ENCODE measurements at regions not wholly inside any gene's neighbourhood (a gene's known extent, or its start where the extent isn't known, plus 50 kb on each side); places are given as distances from the start of the nearest gene placed in this dataset.

GRCh38 chr2:146532509-146533147 is 1312.2 kb upstream of the ACVR2A start:
- DNase-seq = no peak

DNA sequence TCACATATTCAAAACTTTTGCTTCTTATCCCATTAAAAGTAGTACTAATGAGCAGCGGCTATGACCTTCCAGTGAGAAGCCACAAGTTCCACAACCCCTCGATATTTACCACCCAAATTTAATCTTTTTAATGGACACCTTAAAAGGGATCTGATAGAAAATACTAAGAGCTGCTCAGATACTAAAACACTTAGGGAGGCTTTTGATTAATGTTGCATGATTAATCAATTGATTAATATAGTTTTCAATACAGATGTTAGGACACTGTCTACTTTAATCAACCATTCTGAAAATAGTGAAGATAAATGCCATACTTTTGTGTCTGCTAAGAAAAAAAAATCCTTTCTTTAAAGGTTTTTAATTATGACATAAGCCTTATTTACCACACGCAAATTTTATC is 1312.8 kb upstream of the ACVR2A start:
- DNase-seq = no peak

- DNase-seq = no peak
Measured at GRCh38 chr2:146530886-146531285, 1313.9 kb upstream of the ACVR2A start.

GRCh38 chr2:146527166-146527565 is 1317.7 kb upstream of the ACVR2A start:
- no peak for DNase-seq

GRCh38 chr2:146523196-146523595 is 1321.6 kb upstream of the ACVR2A start:
- no peak for DNase-seq

DNA sequence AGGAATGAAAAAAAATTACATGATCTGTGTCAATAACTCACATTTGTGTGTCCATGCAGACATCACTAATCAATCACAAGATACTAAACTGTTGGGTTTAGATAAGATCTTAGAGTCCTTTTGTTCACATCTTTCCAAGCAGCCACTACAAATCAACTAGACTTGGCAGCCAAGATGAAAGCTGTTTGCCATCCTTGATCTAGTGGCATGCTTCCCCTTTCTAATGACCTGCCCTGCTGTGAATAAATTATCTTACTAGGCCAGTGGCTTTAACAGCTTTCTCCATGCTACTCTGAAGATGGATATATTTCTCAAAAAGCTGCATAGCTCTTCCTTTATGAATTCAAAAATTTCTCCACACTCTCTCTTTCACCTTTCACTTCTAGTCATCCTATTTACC is 1338.0 kb upstream of the ACVR2A start:
- DNase-seq = no peak

DNA sequence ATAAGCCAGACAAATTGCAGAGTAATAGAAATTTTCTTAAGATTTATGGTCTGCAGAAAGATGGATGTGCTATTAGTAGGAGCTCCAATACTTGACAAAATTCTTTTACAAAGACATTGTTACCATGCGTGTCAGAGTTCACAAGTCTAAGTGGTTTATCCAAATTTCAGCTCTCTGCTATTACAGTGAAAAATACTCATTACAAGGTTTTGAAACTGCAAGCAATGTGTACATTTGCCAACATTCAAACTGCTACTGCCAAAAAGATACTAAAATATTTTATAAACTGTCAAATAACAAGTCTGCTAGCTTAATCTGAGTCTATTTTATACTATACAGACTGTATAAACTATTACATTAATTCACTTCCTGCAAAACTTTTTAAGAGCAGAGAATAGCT is 1341.5 kb upstream of the ACVR2A start:
- no peak for DNase-seq

DNA sequence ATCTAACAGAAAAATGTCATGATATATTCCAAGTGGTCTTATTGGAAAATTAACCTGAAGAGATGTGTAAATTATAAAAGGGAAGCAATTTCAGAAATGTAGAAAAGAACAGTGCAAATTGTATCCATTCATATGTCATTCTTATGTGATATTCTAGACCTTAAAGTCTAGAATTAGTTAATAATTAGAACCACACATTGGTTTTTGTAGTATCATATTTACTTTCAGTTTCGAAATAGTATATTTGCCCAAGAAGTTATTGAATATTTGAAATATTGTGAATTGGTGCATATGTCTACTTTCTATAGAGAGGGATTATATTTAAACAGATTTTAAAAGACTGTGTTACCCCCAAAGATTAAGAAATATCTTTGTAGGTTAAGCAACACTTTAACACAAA is 1348.6 kb upstream of the ACVR2A start:
- no peak for DNase-seq

DNA sequence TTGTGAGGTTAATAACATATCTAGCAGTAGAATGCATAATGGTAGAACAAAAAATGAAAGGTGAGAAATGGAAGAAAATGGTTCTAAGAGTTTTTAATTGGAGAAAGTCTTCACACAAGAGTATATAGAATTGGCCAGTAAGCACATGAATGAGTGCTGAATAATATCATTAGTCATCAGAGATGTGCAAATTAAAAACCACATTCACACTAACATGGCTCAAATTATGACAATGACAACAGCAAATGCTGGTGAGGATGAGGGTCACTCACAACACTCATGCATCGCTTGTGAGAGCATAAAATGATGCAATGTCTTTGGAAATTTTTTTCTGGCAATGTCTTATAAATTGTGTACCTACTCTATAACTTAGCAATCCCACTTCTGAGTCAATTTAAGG is 1355.4 kb upstream of the ACVR2A start:
- no peak for DNase-seq

DNA sequence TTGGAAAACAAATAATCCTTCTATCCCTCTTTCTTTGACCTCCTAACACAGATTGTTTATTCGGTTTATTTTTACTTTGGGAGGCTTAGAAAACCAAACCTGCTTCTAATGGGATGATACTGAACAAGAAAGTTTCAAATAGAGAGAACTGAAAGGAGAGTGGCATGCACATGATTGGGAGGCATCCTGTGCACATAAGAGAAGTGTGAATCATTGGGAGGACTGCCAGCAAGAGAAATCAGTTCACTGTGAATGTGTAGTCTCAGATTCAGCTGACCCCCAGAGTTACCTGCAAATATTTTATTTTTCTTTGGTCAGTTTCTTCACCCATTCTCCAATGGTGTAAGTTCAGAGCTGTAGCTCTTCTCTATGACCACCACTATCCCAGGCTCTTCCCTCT is 1363.2 kb upstream of the ACVR2A start:
- DNase-seq = no peak

- no peak for DNase-seq
Measured at GRCh38 chr2:146477383-146477782, 1367.4 kb upstream of the ACVR2A start.

DNA sequence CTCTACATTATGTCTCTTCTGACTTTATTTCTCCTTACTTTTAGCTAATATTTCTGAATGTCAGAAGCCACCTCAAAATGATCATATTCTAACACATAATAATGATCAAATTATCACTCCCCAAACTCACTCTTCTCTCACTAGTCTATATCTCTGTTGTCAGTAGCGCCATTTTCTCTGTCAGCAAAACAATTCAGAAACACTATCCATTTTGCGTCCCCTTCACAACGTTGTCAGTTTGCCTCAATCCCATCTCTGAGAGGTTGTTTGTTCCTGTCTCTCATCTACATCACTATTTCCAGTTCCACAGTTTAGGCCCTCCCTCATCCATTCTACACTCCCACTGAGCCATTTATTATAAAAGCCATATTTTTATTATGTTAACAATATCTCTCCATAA is 1376.3 kb upstream of the ACVR2A start:
- no peak for DNase-seq

DNA sequence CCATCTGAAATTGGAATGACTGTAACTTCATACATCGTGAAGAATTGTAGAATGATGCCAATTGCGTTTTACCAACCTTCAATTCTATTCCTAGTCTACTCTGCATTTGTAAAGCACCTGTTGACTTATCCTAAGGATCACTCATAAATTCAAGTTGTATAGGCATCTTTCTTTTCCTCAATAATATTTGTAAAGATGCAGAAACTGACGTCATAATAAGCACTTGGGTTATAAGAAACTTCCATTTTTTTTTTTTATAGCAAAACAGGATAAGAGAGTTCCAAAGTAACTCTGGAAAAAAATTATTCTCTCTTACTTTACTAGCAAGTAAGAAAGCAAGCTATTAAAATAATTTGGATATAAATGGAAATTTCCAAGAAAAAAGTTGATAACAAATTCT is 1377.4 kb upstream of the ACVR2A start:
- DNase-seq = no peak

DNA sequence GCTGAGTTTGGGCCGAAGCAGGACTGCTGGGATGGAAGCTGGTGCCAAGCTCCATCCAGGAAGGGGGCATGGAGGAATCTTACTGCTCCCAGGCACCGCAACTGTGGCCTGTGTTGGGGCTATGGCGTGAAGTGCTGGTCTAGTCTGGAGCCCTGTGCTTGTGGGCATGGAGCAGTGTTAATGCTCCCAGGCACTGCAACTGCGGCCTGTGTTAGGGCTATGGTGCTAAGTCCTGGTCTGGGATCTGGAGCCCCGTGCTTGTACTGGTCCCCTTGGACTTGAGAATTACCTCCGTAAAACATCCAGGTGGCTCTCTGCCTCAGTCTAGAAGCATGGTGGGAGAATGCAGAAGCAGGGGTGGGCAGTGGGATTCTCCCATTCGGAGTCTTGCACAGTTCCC is 1379.4 kb upstream of the ACVR2A start:
- no peak for DNase-seq

- no peak for DNase-seq
Measured at GRCh38 chr2:146461068-146461467, 1383.8 kb upstream of the ACVR2A start.

DNA sequence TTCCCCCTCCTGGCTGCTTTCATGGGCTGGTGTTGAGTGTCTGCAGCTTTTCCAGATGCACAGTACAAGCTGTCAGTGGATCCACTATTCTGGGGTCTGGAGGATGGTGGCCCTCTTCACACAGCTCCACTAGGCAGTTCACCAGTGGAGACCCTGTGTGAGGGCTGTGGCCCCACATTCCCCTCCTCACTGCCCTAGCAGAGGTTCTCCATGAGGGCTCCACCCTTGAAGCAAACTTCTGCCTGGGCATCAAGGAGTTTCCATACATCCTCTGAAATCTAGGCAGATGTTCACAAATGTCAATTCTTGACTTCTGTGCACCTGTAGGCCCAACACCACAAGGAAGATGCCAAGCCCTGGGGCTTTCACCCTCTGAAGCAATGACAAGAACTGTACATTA is 1386.2 kb upstream of the ACVR2A start:
- no peak for DNase-seq

DNA sequence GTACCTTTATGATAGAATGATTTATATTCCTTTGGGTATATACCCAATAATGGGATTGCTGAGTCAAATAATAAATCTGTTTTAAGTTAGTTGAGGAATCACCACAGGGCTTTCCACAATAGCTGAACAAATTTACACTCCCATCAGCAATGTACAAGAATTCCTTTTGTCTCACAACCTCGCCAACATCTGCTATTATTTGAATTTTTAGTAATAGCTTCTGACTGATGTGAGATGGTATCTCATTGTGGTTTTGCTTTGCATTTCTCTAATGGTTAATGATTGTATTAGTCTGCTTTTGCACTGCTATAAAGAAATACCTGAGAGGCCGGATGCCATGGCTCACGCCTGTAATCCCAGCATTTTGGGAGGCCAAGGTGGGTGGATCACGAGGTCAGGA is 1387.6 kb upstream of the ACVR2A start:
- no peak for DNase-seq

GRCh38 chr2:146455325-146455724 is 1389.5 kb upstream of the ACVR2A start:
- no peak for DNase-seq

- peak; percentile 8 for DNase-seq
Measured at GRCh38 chr2:146451972-146452371, 1392.9 kb upstream of the ACVR2A start.

- DNase-seq = no peak
Measured at GRCh38 chr2:146450131-146450530, 1394.7 kb upstream of the ACVR2A start.

GRCh38 chr2:146444987-146445386 is 1399.8 kb upstream of the ACVR2A start:
- DNase-seq = no peak

DNA sequence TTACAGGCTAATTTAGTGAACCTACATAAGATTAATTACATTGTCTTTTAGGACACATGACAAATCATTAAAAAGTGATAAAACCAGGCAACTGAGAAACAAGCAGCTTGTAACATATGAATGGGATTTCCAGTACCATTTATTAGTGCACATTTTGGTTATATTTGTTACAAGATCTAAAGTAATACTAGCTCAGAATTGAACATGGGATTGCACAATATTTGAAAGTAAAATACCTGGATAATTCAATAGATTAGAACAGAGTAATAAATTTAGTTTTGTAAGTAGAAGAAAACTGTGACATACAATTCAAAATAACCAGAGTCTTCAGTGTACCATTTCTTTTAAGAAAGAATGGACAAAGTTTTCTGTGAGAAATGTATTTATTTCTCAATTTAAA is 1400.7 kb upstream of the ACVR2A start:
- DNase-seq = no peak

GRCh38 chr2:146438246-146438645 is 1406.6 kb upstream of the ACVR2A start:
- DNase-seq = no peak

DNA sequence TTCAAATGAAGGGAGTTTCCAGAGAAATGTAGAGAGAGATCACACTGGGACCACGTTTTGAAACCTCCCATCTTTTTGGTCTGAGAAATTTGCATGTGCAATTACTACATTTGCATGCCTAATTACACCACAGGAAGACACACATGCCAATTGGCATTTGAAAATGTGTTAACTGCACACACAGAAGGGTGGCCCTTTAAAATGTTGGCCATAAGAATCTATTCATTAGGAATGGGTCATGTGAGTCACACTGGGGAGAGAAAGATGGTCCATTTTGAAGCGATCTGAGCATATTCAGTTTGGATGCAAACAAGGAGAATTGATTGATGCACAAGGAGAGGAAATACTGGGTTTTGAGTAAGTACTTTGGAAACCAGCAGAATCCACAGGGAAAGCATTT is 1407.1 kb upstream of the ACVR2A start:
- DNase-seq = no peak

DNA sequence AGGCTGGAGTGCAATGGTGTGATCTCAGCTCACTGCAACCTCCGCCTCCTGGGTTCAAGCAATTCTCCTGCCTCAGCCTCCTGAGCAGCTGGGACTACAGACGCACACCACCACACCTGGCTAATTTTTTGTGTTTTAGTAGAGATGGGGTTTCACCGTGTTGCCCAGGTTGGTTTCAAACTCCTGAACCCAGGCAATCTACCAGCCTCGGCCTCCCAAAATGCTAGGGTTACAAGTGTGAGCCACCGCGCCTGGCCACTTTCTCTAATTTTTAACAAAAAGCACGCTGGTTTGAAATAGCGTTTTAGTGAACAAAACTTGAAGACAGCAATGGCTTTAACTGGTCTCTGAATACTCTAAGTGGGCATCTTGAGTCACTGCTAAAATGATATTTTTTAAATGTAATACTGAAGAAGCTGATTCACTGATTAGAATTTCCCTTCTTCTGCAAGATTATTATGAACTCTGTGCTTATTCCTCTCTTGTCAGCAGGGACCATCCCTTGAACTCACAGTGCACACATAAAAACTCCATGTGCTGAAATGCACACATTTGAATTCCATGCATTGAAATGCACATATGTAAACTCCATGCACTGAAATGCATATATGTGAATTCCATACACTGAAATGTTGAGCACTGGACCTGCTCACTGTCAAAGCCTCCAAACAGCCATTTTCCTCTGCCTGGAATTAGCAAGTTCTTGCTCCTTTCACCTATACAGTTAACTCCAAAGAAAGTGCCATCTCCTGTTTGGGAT is 1411.5 kb upstream of the ACVR2A start:
- DNase-seq = no peak
